ENCODE measurements at regions not wholly inside any gene's neighbourhood (a gene's known extent, or its start where the extent isn't known, plus 50 kb on each side); places are given as distances from the start of the nearest gene placed in this dataset.

GRCh38 chr21:18772404-18772803, 368.8 kb upstream of the TMPRSS15 start:
- no peaks in the 10 kb centered on the region for H3K9me3 ChIP-seq (ENCODE audit: low read length)
- no peaks in the 10 kb centered on the region for H3K79me2 ChIP-seq (ENCODE audit: insufficient read depth, low read depth, low read length)
- CTCF ChIA-PET (ENCODE audit: unreplicated experiment), result no interaction called here
- no peaks in the 10 kb centered on the region for H3K4me1 ChIP-seq (ENCODE audit: insufficient read depth, low read length, poor library complexity, severe bottlenecking)
- no peaks in the 10 kb centered on the region for H3K36me3 ChIP-seq (ENCODE audit: insufficient read depth, low read length)
- BruUV-seq (replicated peaks), result no TSS peak
- H3K27ac ChIP-seq (ENCODE audit: low read depth, low read length, poor library complexity, severe bottlenecking), result no peak overlapping the region
- H2AFZ ChIP-seq (ENCODE audit: low read length), result no peak overlapping the region
- no peaks in the 10 kb centered on the region for H3K9me2 ChIP-seq (ENCODE audit: insufficient read depth, low read length)
- H4K20me1 ChIP-seq (ENCODE audit: insufficient read depth, low read length), result no peaks in the 10 kb centered on the region
- H3K4me3 ChIP-seq (ENCODE audit: low read depth, low read length, poor library complexity, severe bottlenecking), result no peak overlapping the region
- POLR2A ChIA-PET, result no interaction called here
- intact Hi-C loops (cut with micrococcal nuclease; ENCODE audit: unreplicated experiment), result no loop called here
- TF ChIP-seq CTCF (conservative IDR thresholded peaks at IDR 0.05; ENCODE audit: low read length) (no peak), EZH2phosphoT487 (IDR thresholded peaks at IDR 0.05; ENCODE audit: borderline replicate concordance, low read depth, low read length) (no peak)
- DNase-seq (ENCODE audit: low spot score), result no peak
- no peak overlapping the region for H3K4me2 ChIP-seq (ENCODE audit: low read length)

GRCh38 chr21:18772897-18773296, 369.3 kb upstream of the TMPRSS15 start:
- Histone ChIP-seq H3K36me3 (ENCODE audit: insufficient read depth, low read length) (no peaks in the 10 kb centered on the region), H3K9me3 (ENCODE audit: low read length) (no peaks in the 10 kb centered on the region), H3K4me1 (ENCODE audit: insufficient read depth, low read length, poor library complexity, severe bottlenecking) (no peaks in the 10 kb centered on the region), H3K4me3 (ENCODE audit: low read depth, low read length, poor library complexity, severe bottlenecking) (no peak overlapping the region), H4K20me1 (ENCODE audit: insufficient read depth, low read length) (no peaks in the 10 kb centered on the region), H3K79me2 (ENCODE audit: insufficient read depth, low read depth, low read length) (no peaks in the 10 kb centered on the region), H3K4me2 (ENCODE audit: low read length) (no peak overlapping the region), H2AFZ (ENCODE audit: low read length) (no peak overlapping the region), H3K27ac (ENCODE audit: low read depth, low read length, poor library complexity, severe bottlenecking) (no peak overlapping the region), H3K9me2 (ENCODE audit: insufficient read depth, low read length) (no peaks in the 10 kb centered on the region)
- no TSS peak for BruUV-seq (replicated peaks)
- CTCF ChIA-PET (ENCODE audit: unreplicated experiment), result no interaction called here
- intact Hi-C loops (cut with micrococcal nuclease; ENCODE audit: unreplicated experiment), result no loop called here
- no peak for DNase-seq (ENCODE audit: low spot score)
- POLR2A ChIA-PET, result no interaction called here
- TF ChIP-seq EZH2phosphoT487 (IDR thresholded peaks at IDR 0.05; ENCODE audit: borderline replicate concordance, low read depth, low read length), result no peak
- no peak for TF ChIP-seq CTCF (conservative IDR thresholded peaks at IDR 0.05; ENCODE audit: low read length)

- ChIA-PET CTCF (ENCODE audit: unreplicated experiment) (no interaction called here), POLR2A (no interaction called here)
- Histone ChIP-seq H3K4me2 (ENCODE audit: low read length) (no peak overlapping the region), H3K36me3 (ENCODE audit: insufficient read depth, low read length) (no peaks in the 10 kb centered on the region), H2AFZ (ENCODE audit: low read length) (no peak overlapping the region), H3K79me2 (ENCODE audit: insufficient read depth, low read depth, low read length) (no peaks in the 10 kb centered on the region), H3K9me3 (ENCODE audit: low read length) (no peaks in the 10 kb centered on the region), H3K4me1 (ENCODE audit: insufficient read depth, low read length, poor library complexity, severe bottlenecking) (no peaks in the 10 kb centered on the region), H3K4me3 (ENCODE audit: low read depth, low read length, poor library complexity, severe bottlenecking) (no peak overlapping the region), H3K27ac (ENCODE audit: low read depth, low read length, poor library complexity, severe bottlenecking) (no peak overlapping the region), H3K9me2 (ENCODE audit: insufficient read depth, low read length) (no peaks in the 10 kb centered on the region), H4K20me1 (ENCODE audit: insufficient read depth, low read length) (no peaks in the 10 kb centered on the region)
- no TSS peak for BruUV-seq (replicated peaks)
- TF ChIP-seq CTCF (conservative IDR thresholded peaks at IDR 0.05; ENCODE audit: low read length), result no peak
- TF ChIP-seq EZH2phosphoT487 (IDR thresholded peaks at IDR 0.05; ENCODE audit: borderline replicate concordance, low read depth, low read length), result no peak
- DNase-seq (ENCODE audit: low spot score), result no peak
- intact Hi-C loops (cut with micrococcal nuclease; ENCODE audit: unreplicated experiment), result no loop called here
These were observed 373.4 kb upstream of the TMPRSS15 start for GRCh38 chr21:18776936-18777335.

Measured in OCI-LY7 (cell line).